ENCODE measurements at regions not wholly inside any gene's neighbourhood (a gene's known extent, or its start where the extent isn't known, plus 50 kb on each side); places are given as distances from the start of the nearest gene placed in this dataset.

GRCh38 chr2:100639588-100640390, 77.0 kb downstream of the PDCL3 start:
- TF ChIP-seq, protein P1, sequence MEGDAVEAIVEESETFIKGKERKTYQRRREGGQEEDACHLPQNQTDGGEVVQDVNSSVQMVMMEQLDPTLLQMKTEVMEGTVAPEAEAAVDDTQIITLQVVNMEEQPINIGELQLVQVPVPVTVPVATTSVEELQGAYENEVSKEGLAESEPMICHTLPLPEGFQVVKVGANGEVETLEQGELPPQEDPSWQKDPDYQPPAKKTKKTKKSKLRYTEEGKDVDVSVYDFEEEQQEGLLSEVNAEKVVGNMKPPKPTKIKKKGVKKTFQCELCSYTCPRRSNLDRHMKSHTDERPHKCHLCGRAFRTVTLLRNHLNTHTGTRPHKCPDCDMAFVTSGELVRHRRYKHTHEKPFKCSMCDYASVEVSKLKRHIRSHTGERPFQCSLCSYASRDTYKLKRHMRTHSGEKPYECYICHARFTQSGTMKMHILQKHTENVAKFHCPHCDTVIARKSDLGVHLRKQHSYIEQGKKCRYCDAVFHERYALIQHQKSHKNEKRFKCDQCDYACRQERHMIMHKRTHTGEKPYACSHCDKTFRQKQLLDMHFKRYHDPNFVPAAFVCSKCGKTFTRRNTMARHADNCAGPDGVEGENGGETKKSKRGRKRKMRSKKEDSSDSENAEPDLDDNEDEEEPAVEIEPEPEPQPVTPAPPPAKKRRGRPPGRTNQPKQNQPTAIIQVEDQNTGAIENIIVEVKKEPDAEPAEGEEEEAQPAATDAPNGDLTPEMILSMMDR (IDR thresholded peaks at IDR 0.05; ENCODE audit: low read length): no peak
- TF ChIP-seq EZH2 (optimal IDR thresholded peaks at IDR 0.05; ENCODE audit: low read depth, low read length) (no peak), EZH2phosphoT487 (IDR thresholded peaks at IDR 0.05; ENCODE audit: low read length) (no peak)

All from MM.1S (cell line).